ENCODE measurements at regions not wholly inside any gene's neighbourhood (a gene's known extent, or its start where the extent isn't known, plus 50 kb on each side); places are given as distances from the start of the nearest gene placed in this dataset.

DNA sequence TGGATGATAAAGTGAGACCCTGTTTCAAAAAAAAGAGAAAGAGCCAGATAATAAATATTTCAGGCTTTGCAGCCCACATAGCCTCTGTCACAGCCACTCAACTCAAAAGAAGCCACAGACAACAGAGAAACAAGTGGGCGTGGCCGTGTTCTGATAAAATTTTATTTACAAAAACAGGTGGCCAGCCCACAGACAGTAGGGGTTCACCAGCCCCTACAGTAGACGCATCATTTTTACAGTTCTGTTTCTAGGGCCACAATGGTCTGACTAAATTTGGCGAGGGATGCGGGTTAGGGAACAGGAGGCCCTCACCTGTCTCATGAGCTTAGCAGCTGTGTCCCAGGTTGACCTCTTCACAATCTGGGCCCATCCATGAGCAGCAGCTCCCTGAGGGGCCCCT is 59.5 kb downstream of the ARHGEF18 start:
- TF ChIP-seq, protein P1, sequence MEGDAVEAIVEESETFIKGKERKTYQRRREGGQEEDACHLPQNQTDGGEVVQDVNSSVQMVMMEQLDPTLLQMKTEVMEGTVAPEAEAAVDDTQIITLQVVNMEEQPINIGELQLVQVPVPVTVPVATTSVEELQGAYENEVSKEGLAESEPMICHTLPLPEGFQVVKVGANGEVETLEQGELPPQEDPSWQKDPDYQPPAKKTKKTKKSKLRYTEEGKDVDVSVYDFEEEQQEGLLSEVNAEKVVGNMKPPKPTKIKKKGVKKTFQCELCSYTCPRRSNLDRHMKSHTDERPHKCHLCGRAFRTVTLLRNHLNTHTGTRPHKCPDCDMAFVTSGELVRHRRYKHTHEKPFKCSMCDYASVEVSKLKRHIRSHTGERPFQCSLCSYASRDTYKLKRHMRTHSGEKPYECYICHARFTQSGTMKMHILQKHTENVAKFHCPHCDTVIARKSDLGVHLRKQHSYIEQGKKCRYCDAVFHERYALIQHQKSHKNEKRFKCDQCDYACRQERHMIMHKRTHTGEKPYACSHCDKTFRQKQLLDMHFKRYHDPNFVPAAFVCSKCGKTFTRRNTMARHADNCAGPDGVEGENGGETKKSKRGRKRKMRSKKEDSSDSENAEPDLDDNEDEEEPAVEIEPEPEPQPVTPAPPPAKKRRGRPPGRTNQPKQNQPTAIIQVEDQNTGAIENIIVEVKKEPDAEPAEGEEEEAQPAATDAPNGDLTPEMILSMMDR (IDR thresholded peaks at IDR 0.05): no peak
- TF ChIP-seq POLR2A (IDR thresholded peaks at IDR 0.05) (no peak), POLR2AphosphoS5 (IDR thresholded peaks at IDR 0.05) (no peak)

All from stomach (tissue), 4 donors.